COLO668 (cell line): ENCODE measurements at regions not wholly inside any gene's neighbourhood (a gene's known extent, or its start where the extent isn't known, plus 50 kb on each side); places are given as distances from the start of the nearest gene placed in this dataset.
"Not testable (repeated sequence)": the region's sequence is repeated elsewhere in the genome, so short reads cannot be mapped to it uniquely, and the experiment has no call there.

Source experiments
- DNase-seq: peaks from one replicate; lab custom pipeline; 2025; ENCODE audit not compliant: unreplicated experiment; lab: John Stamatoyannopoulos, UW

DNA sequence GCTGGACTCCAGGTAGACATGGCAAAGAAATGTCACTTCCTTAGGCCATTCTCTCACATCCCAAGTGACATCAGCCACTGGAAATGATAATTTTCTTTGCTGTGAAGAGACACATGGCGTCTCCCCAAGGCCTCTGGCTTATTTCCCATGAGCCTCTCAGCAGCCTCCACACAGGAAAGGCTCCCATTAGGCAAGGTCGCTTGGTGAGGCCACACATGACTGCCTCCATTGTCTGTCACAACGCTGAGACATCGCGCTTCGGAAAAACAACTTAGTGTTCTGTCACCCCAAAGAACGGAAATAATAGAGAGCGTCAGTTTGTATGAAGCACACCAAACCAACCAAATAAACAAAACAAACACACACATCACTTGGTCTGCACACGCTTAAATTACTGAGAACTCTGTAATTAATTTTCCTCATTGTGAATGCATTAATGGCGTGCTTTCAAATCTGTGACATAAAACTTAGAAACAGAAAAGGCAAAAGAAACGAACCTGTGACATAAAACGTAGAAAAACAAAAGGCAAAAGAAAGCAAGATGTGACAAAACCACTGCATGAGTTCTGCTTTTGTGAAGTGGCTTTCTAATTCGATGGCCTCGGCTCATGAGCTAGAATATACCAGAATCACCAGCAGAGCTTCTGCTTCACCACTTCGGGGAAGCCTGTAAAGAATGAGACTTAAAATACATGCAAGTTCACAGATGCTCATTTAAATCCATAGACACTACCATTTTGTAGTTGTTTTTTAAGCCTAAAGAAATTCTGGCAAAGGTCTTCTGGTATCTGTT is 404.2 kb upstream of the SGCG start:
- DNase-seq: no peak

DNA sequence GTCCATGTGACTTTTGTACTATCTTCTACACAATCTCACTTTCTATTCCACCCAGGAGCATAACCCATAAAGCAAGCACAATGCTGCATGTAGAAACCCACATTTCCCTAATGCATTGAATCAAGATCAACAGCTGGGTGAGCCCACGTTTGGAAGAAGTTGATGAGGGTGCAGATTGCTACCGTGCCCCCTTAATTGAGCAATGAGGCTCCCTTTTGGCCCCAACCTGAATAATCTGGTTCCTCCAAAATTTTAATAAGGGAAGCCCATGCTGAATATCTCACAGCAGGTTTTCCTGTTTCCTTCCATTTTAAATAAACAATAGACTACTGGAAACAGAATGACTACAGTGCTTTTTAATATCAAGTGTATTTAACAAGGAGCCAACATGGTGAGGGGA is 403.6 kb upstream of the SGCG start:
- no peak for DNase-seq

- no peak for DNase-seq
Measured at GRCh38 chr13:22789027-22789593, 391.7 kb upstream of the SGCG start.

- no peak for DNase-seq
Measured at GRCh38 chr13:22789916-22790315, 390.9 kb upstream of the SGCG start.

GRCh38 chr13:22793598-22794134 is 387.1 kb upstream of the SGCG start:
- peak; percentile 36 for DNase-seq

DNA sequence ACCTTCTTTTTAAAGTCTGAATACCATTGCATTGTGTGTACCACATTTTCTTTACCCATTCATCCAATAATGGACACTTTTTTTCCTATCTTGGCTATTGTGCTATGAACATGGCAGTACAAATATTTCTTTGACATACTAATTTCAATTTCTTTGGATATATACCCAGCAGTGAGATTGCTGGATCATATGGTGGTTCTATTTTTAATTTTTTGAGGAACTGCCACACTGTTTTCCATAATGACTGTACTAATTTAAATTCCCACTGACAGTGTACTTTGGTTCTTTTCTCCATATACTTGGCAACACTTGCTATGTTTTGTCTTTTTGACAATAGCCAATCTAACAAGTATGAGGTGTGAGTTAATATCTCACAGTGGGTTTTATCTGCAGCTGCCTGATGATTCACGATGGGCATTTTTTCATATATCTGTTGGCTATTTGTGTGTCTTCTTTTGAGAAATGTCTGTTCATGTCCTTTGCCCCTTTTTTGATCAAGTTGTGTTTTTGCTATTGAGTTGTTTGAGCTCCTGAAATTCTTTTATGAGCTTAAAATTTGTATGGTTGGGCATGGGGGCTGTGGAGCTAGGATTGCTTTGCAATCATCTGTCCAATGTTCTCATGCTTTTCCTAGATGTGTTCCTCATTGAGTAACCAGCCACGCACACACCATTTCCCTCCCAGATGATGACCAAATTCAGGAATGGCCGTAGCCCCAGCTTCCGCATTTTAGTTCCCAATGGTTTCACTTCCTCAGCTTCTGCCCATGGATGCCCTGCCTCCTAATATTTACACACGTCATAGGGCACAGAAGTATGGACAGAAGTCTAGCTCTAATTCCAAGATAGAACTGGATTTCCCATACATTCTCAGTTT is 380.0 kb upstream of the SGCG start:
- DNase-seq: no peak

GRCh38 chr13:22801402-22802003 is 379.3 kb upstream of the SGCG start:
- DNase-seq: no peak

GRCh38 chr13:22812793-22813192 is 368.0 kb upstream of the SGCG start:
- no peak for DNase-seq

- not testable (repeated sequence) for DNase-seq
Measured at GRCh38 chr13:22813531-22814377, 367.0 kb upstream of the SGCG start.

DNA sequence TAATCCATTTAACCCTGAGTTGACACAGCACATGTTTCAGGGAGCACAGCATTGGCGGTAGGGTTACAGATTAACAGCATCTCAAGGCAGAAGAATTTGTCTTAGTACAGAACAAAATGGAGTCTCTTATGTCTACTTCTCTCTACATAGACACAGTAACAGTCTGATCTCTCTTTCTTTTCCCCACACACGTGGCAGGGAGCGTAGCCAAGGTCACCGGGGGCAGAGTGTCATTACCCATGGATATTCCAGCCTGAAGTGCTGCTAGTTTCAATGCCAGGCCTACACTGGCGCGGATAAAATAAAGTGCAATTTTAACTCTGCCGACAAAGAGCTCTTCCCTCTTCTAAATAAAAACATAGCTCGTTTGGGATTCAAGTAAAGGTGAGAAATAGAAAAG is 366.3 kb upstream of the SGCG start:
- DNase-seq: not testable (repeated sequence)

- no peak for DNase-seq
Measured at GRCh38 chr13:22821589-22821988, 359.2 kb upstream of the SGCG start.

- DNase-seq: no peak
Measured at GRCh38 chr13:22825186-22825585, 355.6 kb upstream of the SGCG start.

DNA sequence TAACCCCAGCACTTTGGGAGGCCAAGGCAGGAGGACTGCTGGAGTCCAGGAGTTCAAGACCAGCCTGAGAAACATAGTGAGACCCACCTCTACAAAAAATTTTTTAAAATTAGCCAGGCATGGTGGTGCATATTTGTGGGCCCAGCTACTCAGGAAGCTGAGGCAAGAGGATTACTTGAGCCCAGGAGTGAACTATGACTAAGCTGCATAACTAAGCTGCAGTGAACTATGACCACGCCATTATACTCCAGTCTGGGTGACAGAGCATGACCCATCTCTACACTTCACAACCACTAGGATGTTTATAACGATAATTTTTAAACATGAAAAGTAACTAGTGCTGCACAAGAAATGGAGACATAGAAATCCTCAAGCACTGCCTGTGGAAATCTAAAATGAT is 352.7 kb upstream of the SGCG start:
- no peak for DNase-seq

DNA sequence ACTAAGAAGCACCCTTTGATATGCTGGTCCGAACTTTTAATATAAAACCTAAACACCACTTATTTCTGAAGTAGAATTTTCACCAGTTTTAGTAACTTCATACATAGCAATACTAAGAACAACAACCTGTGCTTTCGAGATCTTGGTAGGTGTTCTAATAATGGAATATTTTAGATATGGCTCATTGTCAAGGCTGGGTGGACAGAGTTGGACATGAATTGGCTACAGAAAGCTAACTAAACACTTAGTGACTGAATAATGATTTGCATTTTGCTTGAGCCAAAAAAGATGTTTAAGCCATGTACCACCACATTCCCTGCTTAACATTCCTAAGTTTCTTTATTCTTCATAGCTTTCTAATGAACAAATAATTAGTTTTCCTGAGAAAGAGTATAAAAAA is 344.3 kb upstream of the SGCG start:
- no peak for DNase-seq

GRCh38 chr13:22837980-22838647 is 342.7 kb upstream of the SGCG start:
- DNase-seq: no peak

DNA sequence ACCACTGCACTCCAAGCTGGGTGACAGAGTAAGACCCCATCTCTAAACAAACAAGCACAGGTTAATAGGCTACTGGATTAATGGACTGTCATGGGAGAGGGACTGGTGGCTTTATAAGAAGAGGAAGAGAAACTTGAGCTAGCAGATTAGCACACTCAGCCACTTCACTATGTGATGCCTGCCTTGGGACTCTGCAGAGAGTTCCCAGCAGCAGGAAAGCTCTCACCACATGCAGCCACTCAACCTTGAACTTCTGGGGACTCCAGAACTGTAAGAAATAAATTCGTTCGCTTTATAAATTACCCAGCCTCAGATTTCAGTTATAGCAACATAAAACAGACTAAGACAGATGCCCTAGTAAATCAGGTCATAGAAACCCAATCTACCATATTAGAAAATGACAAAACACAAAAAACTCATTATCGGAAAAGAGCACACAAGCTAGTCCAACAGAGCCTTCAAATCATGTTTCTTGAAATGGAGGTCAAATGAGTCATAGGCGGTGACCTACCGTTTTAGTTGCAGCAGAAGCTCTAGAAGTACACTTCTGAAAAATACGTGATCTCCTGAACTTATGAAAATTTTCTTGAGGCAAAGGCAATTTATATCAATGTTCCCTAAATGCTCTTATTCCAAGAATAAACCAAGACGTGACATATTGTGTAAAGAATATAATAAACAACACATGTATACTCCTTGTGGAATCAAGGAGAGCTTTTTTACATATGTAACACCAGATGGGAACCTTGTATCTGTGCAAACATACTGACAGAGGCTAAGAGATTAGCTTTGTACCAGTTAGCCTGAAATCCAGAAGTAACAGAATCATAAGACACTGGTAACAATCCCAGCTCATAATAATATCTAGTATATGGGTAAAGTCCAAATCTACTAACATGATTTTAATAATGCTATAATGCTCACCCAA is 340.9 kb upstream of the SGCG start:
- no peak for DNase-seq

- no peak for DNase-seq
Measured at GRCh38 chr13:22846551-22846950, 334.2 kb upstream of the SGCG start.

DNA sequence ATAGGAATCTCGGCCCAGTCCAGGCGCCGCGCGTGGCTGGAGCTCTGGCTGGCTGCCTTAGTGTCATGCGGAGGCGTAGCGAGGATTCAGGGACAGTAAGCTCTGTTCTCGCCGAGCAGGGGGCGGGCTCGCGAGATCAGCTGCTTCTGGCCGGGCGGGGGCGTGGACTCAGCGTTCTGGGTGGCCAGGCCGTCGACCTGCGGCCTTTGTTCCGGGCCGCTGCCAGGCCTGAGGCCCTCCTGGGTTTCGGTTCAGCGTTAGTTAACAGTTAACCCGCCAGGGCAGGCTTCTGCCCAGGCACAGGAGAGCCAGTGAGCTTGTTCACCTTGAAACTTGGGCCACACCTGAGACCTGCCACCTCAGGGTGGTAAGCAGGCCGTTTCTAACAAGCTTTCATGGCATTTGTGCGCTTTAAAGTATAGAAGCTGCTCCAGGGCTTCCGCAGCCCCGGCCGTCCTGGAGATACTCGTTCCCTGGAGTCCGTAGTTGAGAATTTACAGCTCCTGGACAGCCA is 332.2 kb upstream of the SGCG start:
- no peak for DNase-seq
